C4-2B (cell line): ENCODE measurements at regions not wholly inside any gene's neighbourhood (a gene's known extent, or its start where the extent isn't known, plus 50 kb on each side); places are given as distances from the start of the nearest gene placed in this dataset.

Source experiments
- CTCF ChIP-seq: fragments of 450-650 bp; conservative IDR thresholded peaks from 2 replicates; pipeline ENCODE4 v1.5.1; 2017; ENCODE audit warnings: mild to moderate bottlenecking
- ZFX ChIP-seq: fragments of 450-650 bp; IDR thresholded peaks from 2 replicates; pipeline ENCODE4 v1.6.1; 2017

- TF ChIP-seq CTCF (no peak), ZFX (no peak)
Observed at GRCh38 chr1:224541901-224542630, 74.1 kb upstream of the CNIH3 start.
